ENCODE measurements at regions not wholly inside any gene's neighbourhood (a gene's known extent, or its start where the extent isn't known, plus 50 kb on each side); places are given as distances from the start of the nearest gene placed in this dataset.

DNA sequence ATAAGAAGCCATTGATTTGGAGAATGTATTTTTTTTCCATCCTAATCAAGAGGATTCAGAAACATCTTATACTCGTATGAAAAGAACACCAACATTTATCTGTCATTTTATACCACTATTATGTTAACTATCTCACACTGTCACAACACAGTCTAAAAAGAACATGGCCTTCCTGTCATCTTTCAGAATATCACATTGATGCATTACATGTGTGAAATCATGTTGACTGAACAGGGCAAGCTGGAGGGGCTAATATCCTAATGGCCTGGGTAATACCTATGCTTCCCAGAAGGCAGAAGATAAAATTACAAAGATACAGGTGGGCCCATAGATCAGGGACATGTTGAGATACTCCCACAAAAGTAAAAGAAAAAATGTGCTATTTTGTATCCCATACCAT is 611.7 kb downstream of the STIM2 start:
- no peak for TF ChIP-seq YY1 (IDR thresholded peaks at IDR 0.05; ENCODE audit: insufficient read depth, insufficient read length)
- TF ChIP-seq ZNF274 (IDR thresholded peaks at IDR 0.05; ENCODE audit: low read depth, low read length) = no peak
- no peak for TF ChIP-seq SUZ12 (IDR thresholded peaks at IDR 0.05; ENCODE audit: extremely low read depth, insufficient read depth, insufficient read length)

All from NT2/D1 (cell line).